ENCODE measurements at regions not wholly inside any gene's neighbourhood (a gene's known extent, or its start where the extent isn't known, plus 50 kb on each side); places are given as distances from the start of the nearest gene placed in this dataset.

DNA sequence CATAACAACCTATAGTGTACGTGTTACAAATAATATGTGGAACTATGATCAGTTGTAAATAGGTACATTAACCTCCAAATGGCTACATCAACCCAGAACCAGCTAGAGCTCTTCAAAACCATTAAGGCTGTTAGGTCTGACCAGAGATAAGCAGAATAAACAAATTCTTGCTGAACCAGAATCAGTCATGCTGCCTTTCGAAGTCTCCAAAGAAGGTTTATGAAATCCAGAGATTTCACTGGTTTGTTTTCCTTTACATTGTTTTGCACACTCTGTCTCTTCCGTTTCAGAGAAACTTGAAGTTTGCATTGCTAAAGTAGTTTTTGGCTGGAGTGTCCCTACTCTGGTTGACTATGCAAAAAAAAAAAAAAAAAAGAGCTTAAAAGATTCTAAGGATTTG, 177.3 kb upstream of the SLIT2 start:
- H4K8ac ChIP-seq (replicated peaks; ENCODE audit: insufficient read length, low read depth, low read length) = no peak overlapping the region
- no peak overlapping the region for H4K91ac ChIP-seq (ENCODE audit: insufficient read length, low read depth, low read length)
- H3K4me1 ChIP-seq (ENCODE audit: insufficient read depth, low read length) = no peaks in the 10 kb centered on the region
- H3K4me3 Mint-ChIP-seq = no peak overlapping the region
- H3K27me3 Mint-ChIP-seq (ENCODE audit: low read depth) = no peaks in the 10 kb centered on the region
- no peak overlapping the region for H3K27ac Mint-ChIP-seq
- H2AFZ ChIP-seq (ENCODE audit: low read length) = no peak overlapping the region
- no peak overlapping the region for H3K18ac ChIP-seq (ENCODE audit: insufficient read length, low read depth, low read length)
- H2BK120ac ChIP-seq (ENCODE audit: low read depth, low read length, poor library complexity, severe bottlenecking) = no peak overlapping the region
- H3K36me3 Mint-ChIP-seq (ENCODE audit: insufficient read depth in 1 of 3, low read depth in 3 of 3) = no peaks in the 10 kb centered on the region
- TF ChIP-seq, protein P1, sequence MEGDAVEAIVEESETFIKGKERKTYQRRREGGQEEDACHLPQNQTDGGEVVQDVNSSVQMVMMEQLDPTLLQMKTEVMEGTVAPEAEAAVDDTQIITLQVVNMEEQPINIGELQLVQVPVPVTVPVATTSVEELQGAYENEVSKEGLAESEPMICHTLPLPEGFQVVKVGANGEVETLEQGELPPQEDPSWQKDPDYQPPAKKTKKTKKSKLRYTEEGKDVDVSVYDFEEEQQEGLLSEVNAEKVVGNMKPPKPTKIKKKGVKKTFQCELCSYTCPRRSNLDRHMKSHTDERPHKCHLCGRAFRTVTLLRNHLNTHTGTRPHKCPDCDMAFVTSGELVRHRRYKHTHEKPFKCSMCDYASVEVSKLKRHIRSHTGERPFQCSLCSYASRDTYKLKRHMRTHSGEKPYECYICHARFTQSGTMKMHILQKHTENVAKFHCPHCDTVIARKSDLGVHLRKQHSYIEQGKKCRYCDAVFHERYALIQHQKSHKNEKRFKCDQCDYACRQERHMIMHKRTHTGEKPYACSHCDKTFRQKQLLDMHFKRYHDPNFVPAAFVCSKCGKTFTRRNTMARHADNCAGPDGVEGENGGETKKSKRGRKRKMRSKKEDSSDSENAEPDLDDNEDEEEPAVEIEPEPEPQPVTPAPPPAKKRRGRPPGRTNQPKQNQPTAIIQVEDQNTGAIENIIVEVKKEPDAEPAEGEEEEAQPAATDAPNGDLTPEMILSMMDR (conservative IDR thresholded peaks at IDR 0.05) = no peak
- no peak overlapping the region for H3K14ac ChIP-seq (ENCODE audit: insufficient read depth, low read length)
- no peak overlapping the region for H3K4ac ChIP-seq (ENCODE audit: low read depth, low read length)
- H2BK12ac ChIP-seq (ENCODE audit: insufficient read length, low read depth, low read length) = no peak overlapping the region
- H2BK20ac ChIP-seq (ENCODE audit: low read depth, low read length, poor library complexity, severe bottlenecking) = no peak overlapping the region
- no peaks in the 10 kb centered on the region for H4K20me1 ChIP-seq (ENCODE audit: control insufficient read depth, insufficient read depth, insufficient read length)
- no peak overlapping the region for H2BK5ac ChIP-seq (ENCODE audit: insufficient read length, low read length)
- H3K9ac ChIP-seq (ENCODE audit: extremely low read depth, insufficient read length, low read length) = no peak overlapping the region
- H3K23me2 ChIP-seq (ENCODE audit: insufficient read length, low read depth, low read length, poor library complexity, severe bottlenecking) = no peaks in the 10 kb centered on the region
- H4K5ac ChIP-seq (ENCODE audit: insufficient read length, low read depth, low read length) = no peak overlapping the region
- WGBS (ENCODE audit: extremely low coverage, insufficient read length, low lambda C conversion rate) = no CpG with 5 or more reads among the region's 3 CpGs
- no peak overlapping the region for H3T11ph ChIP-seq (ENCODE audit: low read length)
- H3K27ac ChIP-seq (ENCODE audit: insufficient read length, low read depth, low read length) = no peak overlapping the region
- no peaks in the 10 kb centered on the region for H3K79me2 ChIP-seq (ENCODE audit: insufficient read depth, low read length)
- no peaks in the 10 kb centered on the region for H3K27me3 ChIP-seq (ENCODE audit: insufficient read depth, low read length)
- no peak overlapping the region for H3K23ac ChIP-seq (ENCODE audit: insufficient read length, low read depth, low read length)
- no peak overlapping the region for H2AK5ac ChIP-seq (ENCODE audit: insufficient read length, low read length)
- no peaks in the 10 kb centered on the region for H3K79me1 ChIP-seq (ENCODE audit: insufficient read depth, low read depth, low read length, poor library complexity, severe bottlenecking)
- no peak overlapping the region for H2BK15ac ChIP-seq (ENCODE audit: low read depth, low read length)
- H3K4me1 Mint-ChIP-seq = peaks cover 3% of the 10 kb centered on the region in 2 experiments; a peak in 3 of 4 replicates
- H3K9me3 ChIP-seq (ENCODE audit: control insufficient read depth, low read depth, low read length) = no peaks in the 10 kb centered on the region
- DNase-seq = no peak
- H3K56ac ChIP-seq (ENCODE audit: insufficient read length, low read depth, low read length) = no peak overlapping the region
- H3K9me3 Mint-ChIP-seq = no peaks in the 10 kb centered on the region
- no peak overlapping the region for H3K4me2 ChIP-seq (ENCODE audit: insufficient read depth, insufficient read length, low read length)
